GM19468 (cell line): ENCODE measurements at regions not wholly inside any gene's neighbourhood (a gene's known extent, or its start where the extent isn't known, plus 50 kb on each side); places are given as distances from the start of the nearest gene placed in this dataset.
"Not testable (repeated sequence)": the region's sequence is repeated elsewhere in the genome, so short reads cannot be mapped to it uniquely, and the experiment has no call there.

ENCODE experiments used
- ATAC-seq: cut with Tn5 transposase; IDR thresholded peaks from one replicate; pipeline ENCODE4 v1.9.1; 2021; ENCODE audit warnings: mild to moderate bottlenecking, moderate library complexity, moderate number of reproducible peaks; ENCODE audit not compliant: unreplicated experiment; ENCODE audit errors: extremely low read depth

- no peak for ATAC-seq
Observed at GRCh38 chr6:163715846-163716245, 301.3 kb downstream of the QKI start.

DNA sequence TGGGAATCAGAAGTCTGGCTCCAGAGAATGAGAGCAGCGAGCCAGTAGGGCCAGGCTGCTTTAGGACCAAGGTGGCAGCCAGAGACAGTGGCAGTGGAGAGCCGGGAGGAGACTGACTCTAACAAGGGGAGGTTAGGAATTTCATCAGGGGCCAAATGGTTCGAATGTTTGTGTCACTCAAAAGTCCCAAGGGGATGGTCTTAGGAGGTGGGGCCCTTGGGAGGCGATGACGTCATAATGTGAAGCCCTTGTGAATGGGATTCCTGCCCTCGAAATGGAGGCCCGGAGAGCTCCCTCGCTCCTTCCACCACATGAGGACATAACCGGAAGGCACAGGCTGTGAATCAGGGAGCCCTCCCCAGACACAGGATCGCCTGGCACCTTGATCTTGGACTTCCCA is 299.7 kb downstream of the QKI start:
- no peak for ATAC-seq

DNA sequence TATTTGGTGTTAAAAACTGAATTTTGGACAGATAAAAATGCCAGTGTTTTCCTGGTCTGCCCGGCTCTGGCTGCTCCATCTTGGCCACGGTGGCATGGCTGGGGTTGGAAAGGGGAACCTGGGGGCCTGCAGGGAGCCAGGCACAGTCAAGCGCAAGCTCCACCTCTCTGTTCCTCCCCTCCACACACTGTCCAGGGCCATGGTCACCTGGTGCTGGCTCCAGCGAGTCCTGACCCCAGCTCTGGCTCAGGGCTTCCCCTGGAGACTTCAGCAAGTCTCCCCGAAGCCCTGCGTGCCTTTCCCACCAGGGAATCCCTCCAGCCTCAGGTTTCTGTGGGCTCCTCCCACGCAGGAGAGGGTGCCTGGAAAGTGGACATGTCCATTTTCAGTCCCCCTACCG is 298.5 kb downstream of the QKI start:
- ATAC-seq, result no peak

GRCh38 chr6:163712566-163712961 is 298.0 kb downstream of the QKI start:
- no peak for ATAC-seq

DNA sequence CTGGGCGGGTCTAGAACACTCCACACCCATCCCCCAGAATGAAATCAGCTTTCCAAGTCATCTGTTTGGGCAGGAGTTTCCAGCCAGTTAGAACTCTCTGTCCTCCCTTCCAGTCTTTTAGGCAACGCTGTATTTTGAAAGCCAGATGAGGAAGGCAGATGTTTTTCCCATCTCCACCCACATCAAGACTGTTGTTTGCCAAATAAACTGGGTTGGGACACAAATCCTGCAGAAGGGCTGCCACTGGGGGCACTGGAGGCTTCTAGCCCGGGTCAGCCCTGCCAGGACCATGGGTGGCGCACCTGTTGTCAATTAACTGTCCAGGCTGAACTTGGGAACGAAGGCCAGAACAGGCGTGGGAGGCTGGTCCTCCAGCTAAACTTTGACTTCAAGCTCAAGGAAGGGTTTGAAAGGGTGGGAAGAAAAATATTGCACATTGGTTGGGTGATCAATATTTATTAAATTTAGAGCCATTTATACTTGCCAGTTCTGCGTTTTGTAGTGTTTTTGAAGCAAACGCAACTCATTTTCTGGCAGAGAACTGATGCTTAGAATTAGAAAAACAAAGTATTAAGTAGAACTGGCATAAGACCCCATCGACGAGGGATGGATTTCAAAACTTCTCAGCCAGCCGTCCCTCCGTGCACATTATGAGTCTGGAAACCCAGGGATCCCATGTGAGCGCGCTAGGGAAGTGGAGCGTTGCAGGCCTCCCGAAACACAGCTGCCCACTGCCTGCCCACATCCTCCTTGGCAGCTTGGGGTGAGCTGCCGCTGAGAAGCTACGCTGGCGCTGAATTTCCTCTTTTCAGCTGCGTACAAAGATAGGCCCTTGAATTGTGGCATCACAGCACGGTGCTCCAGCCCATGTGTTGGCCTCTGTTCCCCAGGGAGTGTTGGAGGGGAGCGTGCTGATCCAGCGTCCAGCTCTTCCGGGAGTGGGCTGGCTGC is 297.4 kb downstream of the QKI start:
- peak; percentile 28 for ATAC-seq

DNA sequence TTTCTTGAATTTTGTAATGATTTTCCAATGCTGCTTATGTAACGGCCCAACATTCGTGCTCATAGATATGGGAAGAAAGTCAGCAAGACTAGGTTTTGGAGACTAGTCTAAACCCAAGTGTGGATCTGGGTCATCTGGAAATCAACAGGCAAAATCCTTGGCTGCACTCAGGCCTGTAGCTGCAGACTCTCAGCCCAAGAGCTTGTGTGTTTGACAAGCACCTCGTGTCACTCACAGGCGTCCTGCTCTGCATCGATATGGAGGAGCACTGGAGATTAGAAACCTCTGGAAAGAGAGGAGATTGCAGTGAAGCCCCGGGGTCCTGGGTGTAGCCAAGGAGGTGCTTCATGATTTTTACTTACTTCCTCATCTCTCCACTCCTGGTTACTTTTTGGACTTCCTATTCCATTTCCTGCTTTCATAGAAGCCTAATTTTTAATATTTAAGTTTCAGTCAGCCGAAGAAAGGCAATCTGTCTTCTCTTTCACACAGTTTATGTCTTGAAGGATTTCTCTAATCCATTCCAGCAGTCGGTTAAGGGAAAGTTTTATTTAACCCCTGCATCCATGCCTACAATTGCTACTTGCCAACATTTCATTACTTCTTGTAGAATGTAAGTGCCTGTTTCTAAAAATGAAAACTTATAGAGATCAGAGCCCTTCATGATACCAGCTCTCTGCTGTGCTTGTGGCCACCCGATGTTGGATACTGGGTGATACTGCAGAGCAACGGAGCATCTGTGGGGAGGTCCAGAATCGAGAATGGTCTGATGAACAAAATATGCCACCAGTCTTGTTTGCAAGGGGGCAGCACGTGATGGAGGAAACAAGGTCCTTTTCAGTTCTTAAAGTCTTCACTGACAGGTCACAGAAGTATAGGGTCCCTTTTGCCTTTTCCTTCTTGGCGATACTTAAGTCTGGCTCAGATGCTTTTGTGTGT is 296.3 kb downstream of the QKI start:
- ATAC-seq, result no peak

DNA sequence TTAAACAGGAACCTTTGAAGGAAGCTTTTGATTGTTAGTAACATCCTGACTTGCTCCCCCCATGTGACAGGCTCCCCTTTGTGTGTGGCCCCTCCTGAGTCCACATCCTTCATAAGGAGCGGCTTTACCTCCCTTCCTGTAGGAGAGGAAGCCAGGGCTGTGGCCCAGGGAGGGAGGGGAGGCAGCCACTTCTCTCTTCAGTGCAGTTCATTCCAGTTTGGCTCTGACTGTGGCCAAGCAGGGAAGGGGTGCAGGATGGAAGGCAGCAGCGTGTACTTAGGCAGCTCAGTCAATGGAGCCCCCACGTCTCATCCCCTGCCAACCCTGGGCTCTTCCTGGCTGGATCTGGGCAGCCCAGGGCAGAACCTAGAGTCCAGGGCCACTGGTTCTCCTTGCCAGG is 295.2 kb downstream of the QKI start:
- no peak for ATAC-seq

DNA sequence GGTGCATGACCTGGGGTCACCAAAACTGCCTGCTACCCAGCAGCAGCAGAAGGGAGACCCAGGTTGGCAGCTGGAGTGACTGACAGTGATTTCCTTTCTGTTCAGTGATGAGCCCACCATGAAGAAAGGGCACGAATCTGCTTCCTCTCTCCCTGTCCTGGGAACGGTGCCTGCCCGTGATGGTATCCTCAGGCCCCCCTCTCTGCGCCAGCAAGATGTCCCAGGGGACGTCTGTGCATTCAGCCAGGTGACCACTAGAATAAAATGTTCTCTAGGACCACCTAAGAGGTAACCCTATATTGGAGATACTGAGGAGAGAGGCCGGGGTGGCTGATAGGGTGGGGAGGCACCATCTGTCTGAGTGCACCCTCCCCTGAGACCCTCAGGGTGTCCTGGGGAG is 294.7 kb downstream of the QKI start:
- no peak for ATAC-seq

GRCh38 chr6:163708466-163708865 is 293.9 kb downstream of the QKI start:
- ATAC-seq, result peak; percentile 34

DNA sequence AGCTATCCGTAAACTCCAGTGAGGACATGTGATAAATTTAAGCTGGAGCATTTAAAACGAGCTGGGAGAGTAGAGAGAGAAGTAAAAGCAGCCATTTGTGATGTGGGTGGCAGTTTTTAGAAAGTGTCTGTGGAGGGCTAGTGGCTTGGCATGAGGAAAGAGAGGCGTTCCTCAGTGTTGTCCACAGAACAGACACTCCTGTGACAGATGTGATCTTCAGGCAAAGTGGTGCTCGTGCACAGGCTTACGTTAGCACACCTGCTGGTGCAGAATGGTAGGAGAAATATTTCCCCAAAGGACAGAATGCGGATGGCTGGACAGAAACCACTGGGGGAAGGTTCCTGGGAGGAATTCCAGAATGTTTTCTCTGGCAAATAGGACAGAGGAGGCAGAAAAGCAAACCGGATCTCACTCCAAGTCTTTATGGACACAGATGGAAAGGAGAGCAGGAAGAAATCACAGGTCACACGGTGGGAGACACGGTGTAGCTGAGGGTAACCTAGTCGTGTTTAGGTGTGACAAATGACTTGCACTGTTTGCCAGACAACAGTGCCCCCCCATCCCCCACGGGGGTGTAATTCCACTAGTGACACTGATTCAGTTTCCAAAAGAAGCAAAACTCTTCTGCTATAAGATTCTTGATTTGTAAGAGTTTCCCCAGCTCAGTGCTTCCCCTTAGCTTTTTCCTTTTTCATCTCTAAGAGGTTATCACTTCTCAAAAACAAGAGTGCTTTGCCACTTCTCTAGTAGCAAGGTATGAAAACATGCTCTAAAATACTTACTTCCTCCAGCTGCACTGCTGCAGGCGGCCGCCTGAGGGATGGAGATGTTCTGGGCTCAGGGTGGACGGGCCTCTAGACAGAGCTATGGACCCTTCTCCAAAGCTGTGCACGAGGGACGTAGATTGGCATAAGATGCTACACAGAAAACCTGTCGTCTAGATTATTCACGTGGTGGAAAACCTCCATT is 293.2 kb downstream of the QKI start:
- peak; percentile 17 for ATAC-seq

- no peak for ATAC-seq
Observed at GRCh38 chr6:163706500-163707087, 292.1 kb downstream of the QKI start.

DNA sequence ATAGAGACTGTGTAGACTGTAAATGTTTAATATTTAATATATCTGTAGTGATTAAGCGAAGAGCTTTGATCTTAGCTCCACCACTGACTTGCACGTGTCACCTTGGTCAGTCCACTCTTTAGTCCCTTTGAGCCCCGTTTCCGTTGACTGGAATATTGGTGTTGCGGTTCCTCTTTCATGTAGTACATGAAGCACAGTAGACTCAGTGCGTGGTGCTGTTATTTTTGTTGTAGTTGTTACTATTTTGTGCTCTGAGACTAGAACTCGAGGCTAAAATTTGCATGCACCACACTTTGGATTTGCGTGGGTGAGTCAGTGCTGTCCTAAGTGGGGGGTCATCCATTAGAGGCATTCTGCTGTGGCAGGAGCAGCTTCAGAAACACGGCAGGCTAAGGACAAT is 291.4 kb downstream of the QKI start:
- ATAC-seq, result peak; percentile 26

GRCh38 chr6:163702736-163703135 is 288.2 kb downstream of the QKI start:
- ATAC-seq, result no peak

GRCh38 chr6:163701762-163702161 is 287.2 kb downstream of the QKI start:
- no peak for ATAC-seq

DNA sequence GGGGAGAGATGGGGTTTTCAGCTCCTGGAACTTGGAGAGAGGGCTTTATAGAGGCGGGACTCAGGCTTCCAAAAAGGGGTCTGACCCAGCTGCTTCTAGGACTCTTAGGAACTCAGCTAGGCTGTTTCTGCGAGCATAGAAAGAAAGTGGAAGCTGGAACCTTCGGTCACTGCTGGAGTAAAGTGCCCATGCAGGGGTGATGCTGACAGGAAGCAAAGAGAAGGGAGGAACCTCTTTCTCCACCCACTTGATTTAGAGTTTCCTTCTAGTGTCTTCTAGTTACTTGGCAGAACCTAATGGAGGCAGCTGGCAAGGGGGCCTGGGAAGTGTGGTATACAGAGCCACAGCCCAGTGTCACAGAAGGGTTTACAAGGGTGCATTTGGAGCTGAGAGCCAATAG is 283.6 kb downstream of the QKI start:
- ATAC-seq, result no peak

GRCh38 chr6:163696311-163696710 is 281.8 kb downstream of the QKI start:
- ATAC-seq, result not testable (repeated sequence)

DNA sequence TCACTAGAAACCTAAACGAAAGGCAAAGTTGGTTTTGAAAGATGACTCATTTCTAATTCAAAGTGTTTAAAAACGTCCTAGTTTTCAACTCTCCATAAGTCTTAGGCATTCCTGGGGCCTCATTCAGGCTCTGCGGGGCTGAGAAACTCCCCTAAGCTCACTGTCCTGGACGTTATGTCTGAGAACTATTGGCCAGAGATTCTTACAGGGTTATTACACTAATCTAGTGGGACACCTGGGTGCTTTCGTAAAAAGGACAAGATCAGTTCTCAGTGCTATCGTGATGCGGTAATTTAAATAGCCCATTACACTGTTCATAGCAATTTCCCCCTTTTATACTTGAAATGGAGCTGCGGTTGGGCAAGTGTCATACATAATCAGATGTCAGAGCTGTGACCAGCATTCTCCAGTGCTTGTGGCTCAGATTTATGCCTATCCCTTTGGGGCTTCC is 280.9 kb downstream of the QKI start:
- no peak for ATAC-seq

DNA sequence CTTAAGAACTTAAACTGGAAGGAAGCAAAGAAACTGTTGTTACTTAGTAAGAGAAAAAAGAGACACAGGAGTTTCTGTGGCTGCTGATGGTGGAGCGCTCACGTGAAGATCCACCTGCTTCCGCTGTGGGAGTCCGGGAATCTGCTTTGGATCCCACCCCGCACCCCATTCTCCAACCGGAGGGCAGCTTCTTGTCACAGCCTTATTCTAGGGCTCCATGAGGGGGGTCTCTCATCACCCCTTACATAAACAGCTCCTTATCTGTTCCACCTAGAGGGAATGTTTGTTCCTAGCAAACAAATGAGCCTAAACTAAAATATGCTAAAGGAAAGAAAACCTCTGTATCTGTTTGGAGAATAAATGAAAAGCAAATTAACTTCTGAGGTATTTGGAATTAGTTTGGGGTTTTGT is 280.5 kb downstream of the QKI start:
- no peak for ATAC-seq

- ATAC-seq, result no peak
Observed at GRCh38 chr6:163694072-163694471, 279.6 kb downstream of the QKI start.
